MCF 10A (cell line): ENCODE measurements at regions not wholly inside any gene's neighbourhood (a gene's known extent, or its start where the extent isn't known, plus 50 kb on each side); places are given as distances from the start of the nearest gene placed in this dataset.
"Not testable (repeated sequence)": the region's sequence is repeated elsewhere in the genome, so short reads cannot be mapped to it uniquely, and the experiment has no call there.

Experiments
- BruUV-seq: library from RNA; stranded (reverse); fragments of 400-500 nt; replicated peaks from 2 replicates; lab custom pipeline; 2021; lab: Mats Ljungman, UMichigan
- CTCF ChIA-PET: fragments of 300-600 bp; sonication (Branson Sonifier 250); formaldehyde crosslinking; extraction: SDS; loops from one replicate; lab custom pipeline; 2021; ENCODE audit warnings: antibody characterized with exemption, inconsistent platforms; lab: Yijun Ruan, JAX
- POLR2A ChIA-PET: fragments of 300-600, 350-650 bp; sonication (Branson Sonifier 250); formaldehyde crosslinking; extraction: SDS; loops from one replicate; lab custom pipeline; 2020; ENCODE audit warnings: antibody characterized with exemption, inconsistent platforms; lab: Yijun Ruan, JAX
- DNase-seq: peaks from one replicate; pipeline ENCODE4 v3.0.0-alpha.2; 2018; ENCODE audit not compliant: unreplicated experiment
- H3K27ac Mint-ChIP-seq: one replicate; pipeline ENCODE4 v1.8.0; 2022; ENCODE audit warnings: mild to moderate bottlenecking, low read depth, mixed read lengths; ENCODE audit not compliant: unreplicated experiment
- H3K27me3 Mint-ChIP-seq: one replicate; pipeline ENCODE4 v1.8.0; 2022; ENCODE audit warnings: mixed read lengths; ENCODE audit not compliant: insufficient read depth, unreplicated experiment
- H3K36me3 Mint-ChIP-seq: one replicate; pipeline ENCODE4 v1.8.0; 2022; ENCODE audit warnings: mild to moderate bottlenecking, moderate library complexity, mixed read lengths; ENCODE audit not compliant: insufficient read depth, unreplicated experiment
- H3K4me1 Mint-ChIP-seq: one replicate; pipeline ENCODE4 v1.8.0; 2022; ENCODE audit warnings: mixed read lengths; ENCODE audit not compliant: insufficient read depth, unreplicated experiment
- H3K4me3 Mint-ChIP-seq: one replicate; pipeline ENCODE4 v1.8.0; 2022; ENCODE audit warnings: mild to moderate bottlenecking, moderate library complexity, mixed read lengths; ENCODE audit not compliant: unreplicated experiment
- H3K9me3 Mint-ChIP-seq: one replicate; pipeline ENCODE4 v1.8.0; 2022; ENCODE audit warnings: mixed read lengths; ENCODE audit not compliant: unreplicated experiment
- CTCF ChIP-seq: fragments of 200-600 bp; IDR thresholded peaks from one replicate; pipeline ENCODE4 v1.8.0; 2022; ENCODE audit warnings: antibody characterized with exemption, mild to moderate bottlenecking; ENCODE audit not compliant: unreplicated experiment
- intact Hi-C: fragments of 100-400 bp; cut with micrococcal nuclease; formaldehyde crosslinking; loops from 2 replicates; pipeline ENCODE4 v1.14.1; 2022

- H3K27ac Mint-ChIP-seq, result no peak overlapping the region
- H3K27me3 Mint-ChIP-seq, result no peaks in the 10 kb centered on the region
- TF ChIP-seq CTCF, result no peak
- peak; percentile 64 for DNase-seq
- H3K36me3 Mint-ChIP-seq, result no peaks in the 10 kb centered on the region
- ChIA-PET CTCF (interaction anchor here (0.6 to 12.7 kb wide), 8 partner anchors 9 to 414 kb away, joined by 3 to 104 read pairs (median 4); no protein-coding TSS in a partner anchor), POLR2A (interaction anchor here (0.6 to 1.5 kb wide), 3 partner anchors 12 to 178 kb away, joined by 3 to 5 read pairs (median 3); no protein-coding TSS in a partner anchor)
- BruUV-seq, result no TSS peak
- peaks cover 5% of the 10 kb centered on the region for H3K4me1 Mint-ChIP-seq
- H3K4me3 Mint-ChIP-seq, result no peak overlapping the region
- intact Hi-C loops, result no loop called here
- H3K9me3 Mint-ChIP-seq, result peaks cover 8% of the 10 kb centered on the region
These were observed 119.2 kb upstream of the ABCC4 start for GRCh38 chr13:95420501-95420900.

- BruUV-seq, result no TSS peak
- no peak for DNase-seq
- intact Hi-C loops, result no loop called here
These were observed 125.4 kb upstream of the ABCC4 start for GRCh38 chr13:95426631-95427030.

GRCh38 chr13:95430525-95430924, 122.0 kb upstream of the CLDN10 start:
- DNase-seq, H3K27ac Mint-ChIP-seq, intact Hi-C loops, H3K4me3 Mint-ChIP-seq, H3K27me3 Mint-ChIP-seq, H3K9me3 Mint-ChIP-seq, H3K36me3 Mint-ChIP-seq, BruUV-seq, H3K4me1 Mint-ChIP-seq: not testable (repeated sequence)
- ChIA-PET CTCF (interaction anchor here (1.1 to 1.6 kb wide), 2 partner anchors 11 to 26 kb away, joined by 3 to 6 read pairs; no protein-coding TSS in a partner anchor), POLR2A (interaction anchor here (0.6 kb wide), 1 partner anchor 18 kb away, joined by 3 read pairs; no protein-coding TSS in a partner anchor)

More at GRCh38 chr13:95426631-95427030, 125.4 kb upstream of the ABCC4 start:
- Mint-ChIP-seq H3K27me3 (no peaks in the 10 kb centered on the region), H3K27ac (no peak overlapping the region), H3K36me3 (no peaks in the 10 kb centered on the region), H3K9me3 (peaks cover 8% of the 10 kb centered on the region), H3K4me3 (no peak overlapping the region), H3K4me1 (no peaks in the 10 kb centered on the region)
- TF ChIP-seq CTCF, result no peak
- POLR2A ChIA-PET, result no interaction called here
- CTCF ChIA-PET, result interaction anchor here (0.6 to 3.7 kb wide), 9 partner anchors 22 to 809 kb away, joined by 3 to 21 read pairs (median 4); no protein-coding TSS in a partner anchor

GRCh38 chr13:95432141-95432540, 120.4 kb upstream of the CLDN10 start:
- intact Hi-C loops, result no loop called here
- no peaks in the 10 kb centered on the region for H3K4me1 Mint-ChIP-seq
- H3K9me3 Mint-ChIP-seq, result no peaks in the 10 kb centered on the region
- no peaks in the 10 kb centered on the region for H3K27me3 Mint-ChIP-seq
- POLR2A ChIA-PET, result interaction anchor here (1.1 kb wide), 1 partner anchor 11 kb away, joined by 3 read pairs; no protein-coding TSS in a partner anchor
- CTCF ChIA-PET, result interaction anchor here (1.1 to 1.6 kb wide), 2 partner anchors 16 to 27 kb away, joined by 3 to 6 read pairs; no protein-coding TSS in a partner anchor
- H3K27ac Mint-ChIP-seq, result no peak overlapping the region
- no TSS peak for BruUV-seq
- no peaks in the 10 kb centered on the region for H3K36me3 Mint-ChIP-seq
- no peak for TF ChIP-seq CTCF
- DNase-seq, result no peak
- H3K4me3 Mint-ChIP-seq, result no peak overlapping the region
